Neural progenitor cell (in vitro differentiated cells): ENCODE measurements at regions not wholly inside any gene's neighbourhood (a gene's known extent, or its start where the extent isn't known, plus 50 kb on each side); places are given as distances from the start of the nearest gene placed in this dataset.

Source experiments
- DNase-seq: peaks from one replicate; pipeline ENCODE4 v3.0.0-alpha.2; 2016; ENCODE audit warnings: low spot score
- H2AFZ ChIP-seq: fragments of 200-600 bp; sonication (generic); replicated peaks from 2 replicates; pipeline ENCODE4 v1.6.1; 2016; ENCODE audit warnings: antibody characterized with exemption
- H3F3A ChIP-seq: fragments of 200-600 bp; sonication (generic); 2 replicates; pipeline ENCODE4 v1.6.1; 2016; ENCODE audit warnings: antibody characterized with exemption, low read depth
- H3K27ac ChIP-seq: fragments of 200-600 bp; sonication (generic); 2 replicates; pipeline ENCODE4 v1.5.1; 2016; ENCODE audit warnings: mild to moderate bottlenecking
- H3K27me3 ChIP-seq: fragments of 200-600 bp; sonication (generic); 2 replicates; pipeline ENCODE4 v1.6.1; 2016; ENCODE audit warnings: mild to moderate bottlenecking, moderate library complexity
- H3K36me3 ChIP-seq: fragments of 200-600 bp; sonication (generic); 2 replicates; pipeline ENCODE4 v1.5.1; 2016
- H3K4me1 ChIP-seq: fragments of 200-600 bp; sonication (generic); 2 replicates; pipeline ENCODE4 v1.6.1; 2016; ENCODE audit warnings: mixed run types
- H3K4me2 ChIP-seq: fragments of 200-600 bp; sonication (generic); 2 replicates; pipeline ENCODE4 v1.6.1; 2016
- H3K4me3 ChIP-seq: fragments of 200-600 bp; sonication (generic); 2 replicates; pipeline ENCODE4 v1.5.1; 2016
- H3K79me2 ChIP-seq: fragments of 200-600 bp; sonication (generic); 2 replicates; pipeline ENCODE4 v1.6.1; 2016; ENCODE audit warnings: low read depth
- H3K9ac ChIP-seq: fragments of 200-600 bp; sonication (generic); 2 replicates; pipeline ENCODE4 v1.6.1; 2016
- H3K9me3 ChIP-seq: fragments of 200-600 bp; sonication (generic); 2 replicates; pipeline ENCODE4 v1.5.1; 2016; ENCODE audit warnings: low read depth
- H4K20me1 ChIP-seq: fragments of 200-600 bp; sonication (generic); 2 replicates; pipeline ENCODE4 v1.6.1; 2016; ENCODE audit warnings: low read depth
- H3K27ac Mint-ChIP-seq: 3 replicates; pipeline ENCODE4 v1.8.0; 2021; ENCODE audit warnings: mixed read lengths
- H3K27me3 Mint-ChIP-seq: 2 replicates; pipeline ENCODE4 v1.8.0; 2022; ENCODE audit warnings: low read depth, mild to moderate bottlenecking, inconsistent platforms, moderate library complexity, mixed read lengths; ENCODE audit not compliant: insufficient read depth
- H3K36me3 Mint-ChIP-seq: 3 replicates; pipeline ENCODE4 v1.8.0; 2021; ENCODE audit warnings: mixed read lengths
- H3K4me1 Mint-ChIP-seq: 3 replicates; pipeline ENCODE4 v1.8.0; 2021; ENCODE audit warnings: mixed read lengths
- H3K4me3 Mint-ChIP-seq: 3 replicates; pipeline ENCODE4 v1.8.0; 2021; ENCODE audit warnings: mild to moderate bottlenecking, moderate library complexity, mixed read lengths
- H3K9me3 Mint-ChIP-seq: 3 replicates; pipeline ENCODE4 v1.8.0; 2020; ENCODE audit warnings: mixed read lengths
- EZH2 ChIP-seq: fragments of 200-600 bp; sonication (generic); IDR thresholded peaks from 2 replicates; pipeline ENCODE4 v1.6.1; 2017; ENCODE audit warnings: antibody characterized with exemption, mild to moderate bottlenecking, moderate library complexity
- EZH2phosphoT487 ChIP-seq: fragments of 200-600 bp; sonication (generic); IDR thresholded peaks from 2 replicates; pipeline ENCODE4 v1.6.1; 2017; ENCODE audit warnings: antibody characterized with exemption
- TF ChIP-seq, protein P1 (sequence below): fragments of 200-600 bp; sonication (generic); IDR thresholded peaks from 2 replicates; pipeline ENCODE4 v1.5.1; 2017; ENCODE audit warnings: antibody characterized with exemption, mild to moderate bottlenecking

DNA sequence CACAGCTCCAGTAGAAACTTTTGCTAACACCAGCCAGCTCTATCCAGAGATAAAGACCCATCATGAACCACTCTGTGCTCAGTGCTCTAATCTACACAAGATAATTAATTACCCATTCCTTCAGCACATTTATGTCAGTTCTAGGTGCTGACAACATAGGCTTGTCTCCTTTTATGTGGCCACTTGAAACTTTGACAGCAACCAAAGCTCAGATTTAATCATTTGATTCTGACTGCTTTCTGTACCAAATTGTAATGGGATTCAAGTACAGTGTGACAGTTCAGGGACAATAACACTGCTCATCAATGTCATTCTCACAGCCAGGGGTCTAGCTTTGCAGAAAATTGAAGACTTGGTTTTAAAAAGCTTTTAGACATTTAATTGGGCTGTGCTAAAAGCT, 266.6 kb downstream of the KCTD12 start:
- no peaks in the 10 kb centered on the region for H4K20me1 ChIP-seq
- TF ChIP-seq EZH2 = no peak
- TF ChIP-seq, protein P1, sequence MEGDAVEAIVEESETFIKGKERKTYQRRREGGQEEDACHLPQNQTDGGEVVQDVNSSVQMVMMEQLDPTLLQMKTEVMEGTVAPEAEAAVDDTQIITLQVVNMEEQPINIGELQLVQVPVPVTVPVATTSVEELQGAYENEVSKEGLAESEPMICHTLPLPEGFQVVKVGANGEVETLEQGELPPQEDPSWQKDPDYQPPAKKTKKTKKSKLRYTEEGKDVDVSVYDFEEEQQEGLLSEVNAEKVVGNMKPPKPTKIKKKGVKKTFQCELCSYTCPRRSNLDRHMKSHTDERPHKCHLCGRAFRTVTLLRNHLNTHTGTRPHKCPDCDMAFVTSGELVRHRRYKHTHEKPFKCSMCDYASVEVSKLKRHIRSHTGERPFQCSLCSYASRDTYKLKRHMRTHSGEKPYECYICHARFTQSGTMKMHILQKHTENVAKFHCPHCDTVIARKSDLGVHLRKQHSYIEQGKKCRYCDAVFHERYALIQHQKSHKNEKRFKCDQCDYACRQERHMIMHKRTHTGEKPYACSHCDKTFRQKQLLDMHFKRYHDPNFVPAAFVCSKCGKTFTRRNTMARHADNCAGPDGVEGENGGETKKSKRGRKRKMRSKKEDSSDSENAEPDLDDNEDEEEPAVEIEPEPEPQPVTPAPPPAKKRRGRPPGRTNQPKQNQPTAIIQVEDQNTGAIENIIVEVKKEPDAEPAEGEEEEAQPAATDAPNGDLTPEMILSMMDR = no peak
- no peak for TF ChIP-seq EZH2phosphoT487
- no peak overlapping the region for H3K9ac ChIP-seq
- Mint-ChIP-seq H3K4me1 (peaks cover 19% of the 10 kb centered on the region), H3K4me3 (no peak overlapping the region), H3K27me3 (peaks cover 2% of the 10 kb centered on the region), H3K36me3 (no peaks in the 10 kb centered on the region), H3K9me3 (peaks cover 3% of the 10 kb centered on the region), H3K27ac (no peak overlapping the region)
- peaks cover 21% of the 10 kb centered on the region for H3K4me1 ChIP-seq
- no peaks in the 10 kb centered on the region for H3K27me3 ChIP-seq
- no peak overlapping the region for H3K4me3 ChIP-seq
- H3K4me2 ChIP-seq = no peak overlapping the region
- no peaks in the 10 kb centered on the region for H3K79me2 ChIP-seq
- H3K36me3 ChIP-seq = no peaks in the 10 kb centered on the region
- no peak overlapping the region for H2AFZ ChIP-seq
- no peaks in the 10 kb centered on the region for H3K9me3 ChIP-seq
- H3F3A ChIP-seq = no peaks in the 10 kb centered on the region
- H3K27ac ChIP-seq = no peak overlapping the region
- no peak for DNase-seq

DNA sequence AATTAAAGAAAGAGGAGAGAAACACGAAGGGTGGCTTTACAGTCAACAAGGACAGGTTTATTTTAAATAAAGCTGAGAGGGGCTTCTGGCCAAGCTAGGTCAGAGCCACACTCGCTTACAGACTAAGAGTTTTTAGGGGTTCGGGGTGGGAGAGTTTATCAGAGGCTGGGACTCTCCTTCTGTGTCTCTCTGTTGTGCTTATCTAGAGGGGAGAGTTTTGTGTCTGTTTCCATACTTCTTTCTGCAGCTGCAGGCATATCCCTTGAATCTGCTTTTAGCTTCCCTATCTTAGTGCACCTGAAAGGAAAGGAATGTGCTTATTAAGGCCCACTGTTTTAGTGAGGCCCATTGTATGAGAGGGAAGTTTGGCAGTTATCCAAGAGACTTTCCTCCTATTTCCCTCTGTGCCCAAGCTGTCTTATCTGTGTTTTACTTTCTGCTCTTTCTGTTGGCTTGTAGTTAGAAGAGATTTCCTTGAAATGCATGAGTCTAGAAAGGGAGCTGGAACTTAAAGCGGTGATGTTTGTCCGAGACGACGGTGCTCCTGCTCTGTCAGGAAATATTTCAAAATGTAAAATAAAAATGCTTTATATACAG, 275.3 kb downstream of the KCTD12 start:
- Histone ChIP-seq H3K9ac (no peak overlapping the region), H3K36me3 (no peaks in the 10 kb centered on the region), H3K4me3 (no peak overlapping the region), H4K20me1 (no peaks in the 10 kb centered on the region), H2AFZ (no peak overlapping the region), H3K9me3 (no peaks in the 10 kb centered on the region), H3K4me2 (no peak overlapping the region), H3F3A (peaks cover 6% of the 10 kb centered on the region), H3K27me3 (no peaks in the 10 kb centered on the region), H3K79me2 (no peaks in the 10 kb centered on the region), H3K27ac (no peak overlapping the region), H3K4me1 (no peaks in the 10 kb centered on the region)
- H3K9me3 Mint-ChIP-seq = peaks cover 11% of the 10 kb centered on the region
- H3K4me3 Mint-ChIP-seq = no peak overlapping the region
- DNase-seq = no peak
- H3K4me1 Mint-ChIP-seq = peaks cover 3% of the 10 kb centered on the region
- TF ChIP-seq, protein P1 = no peak
- H3K27ac Mint-ChIP-seq = no peak overlapping the region
- peaks cover 2% of the 10 kb centered on the region for H3K27me3 Mint-ChIP-seq
- H3K36me3 Mint-ChIP-seq = no peaks in the 10 kb centered on the region

DNA sequence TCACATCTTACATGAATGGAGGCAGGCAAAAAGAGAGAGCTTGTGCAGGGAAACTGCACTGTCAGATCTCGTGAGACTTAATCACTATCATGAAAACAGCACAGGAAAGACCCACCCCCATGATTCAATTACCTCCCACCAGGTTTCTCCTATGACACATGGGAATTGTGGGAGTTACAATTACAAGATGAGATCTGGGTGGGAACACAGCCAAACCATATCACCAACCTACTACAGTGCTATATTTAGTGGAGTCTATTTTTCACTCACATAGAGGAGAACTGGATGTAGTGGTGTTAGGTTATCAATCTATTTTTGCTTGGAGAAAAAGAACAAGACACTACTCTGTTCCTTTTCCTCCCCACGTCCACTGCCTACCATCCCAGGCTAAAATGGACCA, 276.6 kb downstream of the KCTD12 start:
- no peak overlapping the region for H3K27ac ChIP-seq
- Mint-ChIP-seq H3K4me1 (peaks cover 3% of the 10 kb centered on the region), H3K9me3 (peaks cover 16% of the 10 kb centered on the region), H3K36me3 (no peaks in the 10 kb centered on the region), H3K4me3 (no peak overlapping the region), H3K27ac (no peak overlapping the region), H3K27me3 (peaks cover 2% of the 10 kb centered on the region)
- no peaks in the 10 kb centered on the region for H3K9me3 ChIP-seq
- peaks cover 6% of the 10 kb centered on the region for H3F3A ChIP-seq
- no peaks in the 10 kb centered on the region for H4K20me1 ChIP-seq
- TF ChIP-seq EZH2 (no peak), EZH2phosphoT487 (no peak)
- TF ChIP-seq, protein P1 = no peak
- no peaks in the 10 kb centered on the region for H3K36me3 ChIP-seq
- no peaks in the 10 kb centered on the region for H3K79me2 ChIP-seq
- no peak for DNase-seq
- H3K27me3 ChIP-seq = no peaks in the 10 kb centered on the region
- H3K9ac ChIP-seq = no peak overlapping the region
- no peak overlapping the region for H2AFZ ChIP-seq
- H3K4me3 ChIP-seq = no peak overlapping the region
- no peak overlapping the region for H3K4me2 ChIP-seq
- H3K4me1 ChIP-seq = no peaks in the 10 kb centered on the region
